A549 (cell line): ENCODE measurements at regions not wholly inside any gene's neighbourhood (a gene's known extent, or its start where the extent isn't known, plus 50 kb on each side); places are given as distances from the start of the nearest gene placed in this dataset.

ENCODE experiments used
- CEBPB ChIP-seq, 2 experiments: fragments of >200 bp in 1 of 2; sonication (Bioruptor Twin) in 1 of 2; formaldehyde crosslinking in 1 of 2; IDR thresholded peaks; 2 replicates each; pipeline ENCODE4 v1.6.1; 2012 to 2016
- EHMT2 ChIP-seq: fragments of 200-600 bp; sonication (generic); IDR thresholded peaks from 2 replicates; pipeline ENCODE4 v1.6.1; 2016; ENCODE audit warnings: antibody characterized with exemption, low read depth, mild to moderate bottlenecking, moderate library complexity
- ESRRA ChIP-seq: fragments of 150-350 bp; IDR thresholded peaks from 2 replicates; pipeline ENCODE4 v1.6.1; 2014; ENCODE audit warnings: mild to moderate bottlenecking, low read length, borderline replicate concordance
- JUN ChIP-seq, 2 experiments: fragments of >200 bp; sonication (Bioruptor Twin); formaldehyde crosslinking; IDR thresholded peaks; 2 replicates in 1 of 2; 3 replicates in 1 of 2; pipeline ENCODE4 v1.6.1; 2016 to 2017
- MAX ChIP-seq: IDR thresholded peaks from 2 replicates; pipeline ENCODE4 v1.6.1; 2012
- POLR2A ChIP-seq: IDR thresholded peaks from 2 replicates; pipeline ENCODE4 v1.6.1; 2012; ENCODE audit warnings: mild to moderate bottlenecking, low read length
- SMC3 ChIP-seq: fragments of >200 bp; sonication (Bioruptor Twin); formaldehyde crosslinking; IDR thresholded peaks from 3 replicates; pipeline ENCODE4 v1.6.1; 2018; ENCODE audit warnings: inconsistent platforms
- TF ChIP-seq, protein P1 (sequence below): fragments of 150-350 bp; IDR thresholded peaks from 2 replicates; pipeline ENCODE4 v1.6.1; 2014; ENCODE audit warnings: low read depth, mild to moderate bottlenecking, low read length
- TF ChIP-seq, protein P2 (sequence below): fragments of >200 bp; sonication (Bioruptor Twin); formaldehyde crosslinking; IDR thresholded peaks from 3 replicates; pipeline ENCODE4 v1.5.1; 2016
- TF ChIP-seq, protein P3 (sequence below): fragments of 200-600 bp; sonication (generic); IDR thresholded peaks from 2 replicates; pipeline ENCODE4 v1.6.1; 2016; ENCODE audit warnings: antibody characterized with exemption, mild to moderate bottlenecking, moderate library complexity
- TF ChIP-seq, protein P4 (sequence below): fragments of 450-650 bp; IDR thresholded peaks from 2 replicates; pipeline ENCODE4 v1.6.1; 2014; ENCODE audit warnings: antibody characterized with exemption

- TF ChIP-seq, protein P1, sequence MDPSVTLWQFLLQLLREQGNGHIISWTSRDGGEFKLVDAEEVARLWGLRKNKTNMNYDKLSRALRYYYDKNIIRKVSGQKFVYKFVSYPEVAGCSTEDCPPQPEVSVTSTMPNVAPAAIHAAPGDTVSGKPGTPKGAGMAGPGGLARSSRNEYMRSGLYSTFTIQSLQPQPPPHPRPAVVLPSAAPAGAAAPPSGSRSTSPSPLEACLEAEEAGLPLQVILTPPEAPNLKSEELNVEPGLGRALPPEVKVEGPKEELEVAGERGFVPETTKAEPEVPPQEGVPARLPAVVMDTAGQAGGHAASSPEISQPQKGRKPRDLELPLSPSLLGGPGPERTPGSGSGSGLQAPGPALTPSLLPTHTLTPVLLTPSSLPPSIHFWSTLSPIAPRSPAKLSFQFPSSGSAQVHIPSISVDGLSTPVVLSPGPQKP, result no peak
- TF ChIP-seq JUN (IDR thresholded peaks at IDR 0.05), result no peak
- no peak for TF ChIP-seq ESRRA
- TF ChIP-seq, protein P2, sequence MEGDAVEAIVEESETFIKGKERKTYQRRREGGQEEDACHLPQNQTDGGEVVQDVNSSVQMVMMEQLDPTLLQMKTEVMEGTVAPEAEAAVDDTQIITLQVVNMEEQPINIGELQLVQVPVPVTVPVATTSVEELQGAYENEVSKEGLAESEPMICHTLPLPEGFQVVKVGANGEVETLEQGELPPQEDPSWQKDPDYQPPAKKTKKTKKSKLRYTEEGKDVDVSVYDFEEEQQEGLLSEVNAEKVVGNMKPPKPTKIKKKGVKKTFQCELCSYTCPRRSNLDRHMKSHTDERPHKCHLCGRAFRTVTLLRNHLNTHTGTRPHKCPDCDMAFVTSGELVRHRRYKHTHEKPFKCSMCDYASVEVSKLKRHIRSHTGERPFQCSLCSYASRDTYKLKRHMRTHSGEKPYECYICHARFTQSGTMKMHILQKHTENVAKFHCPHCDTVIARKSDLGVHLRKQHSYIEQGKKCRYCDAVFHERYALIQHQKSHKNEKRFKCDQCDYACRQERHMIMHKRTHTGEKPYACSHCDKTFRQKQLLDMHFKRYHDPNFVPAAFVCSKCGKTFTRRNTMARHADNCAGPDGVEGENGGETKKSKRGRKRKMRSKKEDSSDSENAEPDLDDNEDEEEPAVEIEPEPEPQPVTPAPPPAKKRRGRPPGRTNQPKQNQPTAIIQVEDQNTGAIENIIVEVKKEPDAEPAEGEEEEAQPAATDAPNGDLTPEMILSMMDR, result no peak
- TF ChIP-seq, protein P3, sequence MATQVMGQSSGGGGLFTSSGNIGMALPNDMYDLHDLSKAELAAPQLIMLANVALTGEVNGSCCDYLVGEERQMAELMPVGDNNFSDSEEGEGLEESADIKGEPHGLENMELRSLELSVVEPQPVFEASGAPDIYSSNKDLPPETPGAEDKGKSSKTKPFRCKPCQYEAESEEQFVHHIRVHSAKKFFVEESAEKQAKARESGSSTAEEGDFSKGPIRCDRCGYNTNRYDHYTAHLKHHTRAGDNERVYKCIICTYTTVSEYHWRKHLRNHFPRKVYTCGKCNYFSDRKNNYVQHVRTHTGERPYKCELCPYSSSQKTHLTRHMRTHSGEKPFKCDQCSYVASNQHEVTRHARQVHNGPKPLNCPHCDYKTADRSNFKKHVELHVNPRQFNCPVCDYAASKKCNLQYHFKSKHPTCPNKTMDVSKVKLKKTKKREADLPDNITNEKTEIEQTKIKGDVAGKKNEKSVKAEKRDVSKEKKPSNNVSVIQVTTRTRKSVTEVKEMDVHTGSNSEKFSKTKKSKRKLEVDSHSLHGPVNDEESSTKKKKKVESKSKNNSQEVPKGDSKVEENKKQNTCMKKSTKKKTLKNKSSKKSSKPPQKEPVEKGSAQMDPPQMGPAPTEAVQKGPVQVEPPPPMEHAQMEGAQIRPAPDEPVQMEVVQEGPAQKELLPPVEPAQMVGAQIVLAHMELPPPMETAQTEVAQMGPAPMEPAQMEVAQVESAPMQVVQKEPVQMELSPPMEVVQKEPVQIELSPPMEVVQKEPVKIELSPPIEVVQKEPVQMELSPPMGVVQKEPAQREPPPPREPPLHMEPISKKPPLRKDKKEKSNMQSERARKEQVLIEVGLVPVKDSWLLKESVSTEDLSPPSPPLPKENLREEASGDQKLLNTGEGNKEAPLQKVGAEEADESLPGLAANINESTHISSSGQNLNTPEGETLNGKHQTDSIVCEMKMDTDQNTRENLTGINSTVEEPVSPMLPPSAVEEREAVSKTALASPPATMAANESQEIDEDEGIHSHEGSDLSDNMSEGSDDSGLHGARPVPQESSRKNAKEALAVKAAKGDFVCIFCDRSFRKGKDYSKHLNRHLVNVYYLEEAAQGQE, result no peak
- TF ChIP-seq, protein P4, sequence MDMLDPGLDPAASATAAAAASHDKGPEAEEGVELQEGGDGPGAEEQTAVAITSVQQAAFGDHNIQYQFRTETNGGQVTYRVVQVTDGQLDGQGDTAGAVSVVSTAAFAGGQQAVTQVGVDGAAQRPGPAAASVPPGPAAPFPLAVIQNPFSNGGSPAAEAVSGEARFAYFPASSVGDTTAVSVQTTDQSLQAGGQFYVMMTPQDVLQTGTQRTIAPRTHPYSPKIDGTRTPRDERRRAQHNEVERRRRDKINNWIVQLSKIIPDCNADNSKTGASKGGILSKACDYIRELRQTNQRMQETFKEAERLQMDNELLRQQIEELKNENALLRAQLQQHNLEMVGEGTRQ, result no peak
- TF ChIP-seq MAX, result no peak
- TF ChIP-seq EHMT2, result no peak
- no peak for TF ChIP-seq POLR2A
- TF ChIP-seq SMC3, result no peak
- no peak for TF ChIP-seq CEBPB (IDR thresholded peaks at IDR 0.05)
These were observed 132.4 kb upstream of the IQSEC1 start for GRCh38 chr3:13205567-13206143.
